HG02798 (cell line): ENCODE measurements at regions not wholly inside any gene's neighbourhood (a gene's known extent, or its start where the extent isn't known, plus 50 kb on each side); places are given as distances from the start of the nearest gene placed in this dataset.

Experiments used
- ATAC-seq: cut with Tn5 transposase; IDR thresholded peaks from one replicate; pipeline ENCODE4 v1.9.1; 2021; ENCODE audit warnings: mild to moderate bottlenecking; ENCODE audit not compliant: unreplicated experiment, poor library complexity

DNA sequence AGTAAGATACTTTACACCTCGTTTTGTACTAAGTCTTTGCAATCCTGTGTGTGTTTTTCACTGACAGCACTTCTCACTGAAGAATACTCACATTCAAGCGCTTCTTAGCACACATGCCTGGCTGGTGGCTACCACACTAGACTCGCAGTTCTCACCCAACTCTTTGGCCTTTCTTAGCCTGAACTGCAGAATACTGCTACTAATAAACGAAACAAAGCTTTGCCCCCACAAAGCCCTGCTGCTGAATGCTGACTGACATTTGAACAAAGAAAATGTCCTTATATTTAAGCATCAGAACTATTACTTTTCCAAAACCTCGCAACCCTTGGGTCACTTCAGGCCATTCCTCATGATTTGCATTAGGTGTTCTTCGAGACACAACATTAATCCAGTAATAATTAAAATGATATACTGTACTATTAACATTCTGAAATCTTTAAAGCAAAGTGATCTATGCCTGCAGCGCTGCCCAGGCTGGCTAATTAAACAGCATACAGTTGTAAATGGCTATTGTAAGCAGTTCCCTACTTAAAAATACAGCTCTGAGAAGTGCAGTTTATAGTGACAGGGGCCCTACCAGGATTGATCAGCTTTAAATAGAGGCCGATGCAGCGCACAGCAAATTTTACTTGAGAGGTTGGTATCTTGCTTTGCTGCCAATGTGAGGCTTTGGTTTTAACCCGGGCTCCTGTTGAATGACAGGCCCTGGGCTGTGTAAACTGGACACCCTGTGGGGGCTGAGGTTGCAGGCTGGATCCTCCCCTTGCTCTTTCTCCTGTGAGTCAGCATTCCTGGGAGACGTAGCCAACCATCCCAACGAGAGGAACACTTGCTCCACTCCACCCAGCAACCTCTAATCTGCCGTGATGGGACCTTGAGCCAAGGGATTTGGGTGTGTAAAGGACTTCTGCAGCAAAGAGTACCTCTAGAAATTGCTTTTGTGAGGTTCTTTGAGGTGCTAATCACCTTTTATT is 899.0 kb downstream of the TFAP2A start:
- ATAC-seq: no peak

DNA sequence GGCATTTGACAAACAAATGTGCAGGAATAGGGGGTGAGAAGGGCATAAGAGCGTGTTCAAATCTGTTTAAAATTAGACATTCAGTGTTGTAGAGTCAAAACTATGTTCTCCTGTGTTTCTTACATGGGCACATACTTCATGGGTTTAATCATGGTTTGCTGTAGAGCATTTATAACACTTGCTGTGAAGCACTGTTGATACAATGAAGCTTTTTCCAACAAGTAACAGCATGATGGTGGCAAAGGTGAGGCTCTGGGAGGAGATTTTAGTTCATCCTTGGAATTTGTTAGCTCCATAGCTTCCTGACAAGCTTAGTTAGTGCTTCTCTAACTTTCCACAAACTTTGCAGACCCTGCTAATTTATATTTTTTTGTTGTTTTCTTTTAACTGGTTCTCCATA is 900.7 kb downstream of the TFAP2A start:
- ATAC-seq: no peak

DNA sequence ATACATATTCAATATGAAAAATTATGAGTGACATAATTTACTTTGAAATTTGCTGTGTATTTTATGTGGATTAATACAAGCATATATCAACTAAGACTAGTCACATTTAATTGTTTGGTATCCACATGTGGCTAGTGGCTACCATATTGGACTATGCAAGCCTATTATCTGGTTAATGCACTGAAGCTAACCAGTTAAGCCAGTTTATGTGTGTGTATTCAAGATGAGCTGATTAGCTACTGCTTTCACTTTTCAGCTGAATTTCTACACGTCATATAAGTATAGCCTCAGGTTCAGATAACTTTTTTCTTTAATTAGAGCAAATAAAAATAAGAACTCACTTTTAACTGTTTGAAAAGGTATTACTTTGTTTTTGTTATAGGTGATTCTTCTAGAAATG is 903.7 kb downstream of the TFAP2A start:
- ATAC-seq: no peak

DNA sequence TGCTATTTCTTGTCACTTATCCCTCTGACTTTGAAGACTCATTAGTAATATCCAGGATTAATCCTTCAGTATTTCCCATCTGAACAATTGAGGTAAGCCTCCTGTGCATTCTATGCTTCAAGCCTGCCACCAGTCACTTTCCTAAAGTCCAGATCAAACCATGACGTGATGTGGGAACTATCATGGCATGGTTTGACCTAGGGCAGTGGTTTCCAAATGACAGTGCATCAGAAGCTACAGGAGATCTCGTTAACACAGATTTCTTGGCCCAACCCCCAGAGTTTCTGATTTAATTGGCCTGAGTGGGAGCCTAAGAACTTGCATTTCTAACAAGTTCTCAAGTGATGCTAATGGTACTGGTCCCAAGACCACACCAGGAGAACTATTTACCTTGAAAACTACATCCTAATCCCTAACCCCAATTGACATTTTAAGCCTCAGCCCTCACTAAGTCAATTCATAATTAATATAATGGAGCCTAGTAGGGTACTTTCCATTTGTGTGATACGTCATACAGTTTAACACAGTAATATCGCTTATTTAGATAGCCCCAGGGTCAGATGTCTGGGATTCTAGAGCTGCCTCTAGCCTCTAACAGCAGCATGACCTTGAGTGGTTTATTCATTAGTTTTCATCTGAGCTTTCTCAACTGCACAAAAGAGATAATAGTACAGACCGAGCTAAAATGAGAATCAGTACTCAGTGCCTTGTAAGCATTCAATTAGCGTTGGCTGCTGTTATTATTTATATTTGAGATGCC is 907.6 kb downstream of the TFAP2A start:
- ATAC-seq: no peak

DNA sequence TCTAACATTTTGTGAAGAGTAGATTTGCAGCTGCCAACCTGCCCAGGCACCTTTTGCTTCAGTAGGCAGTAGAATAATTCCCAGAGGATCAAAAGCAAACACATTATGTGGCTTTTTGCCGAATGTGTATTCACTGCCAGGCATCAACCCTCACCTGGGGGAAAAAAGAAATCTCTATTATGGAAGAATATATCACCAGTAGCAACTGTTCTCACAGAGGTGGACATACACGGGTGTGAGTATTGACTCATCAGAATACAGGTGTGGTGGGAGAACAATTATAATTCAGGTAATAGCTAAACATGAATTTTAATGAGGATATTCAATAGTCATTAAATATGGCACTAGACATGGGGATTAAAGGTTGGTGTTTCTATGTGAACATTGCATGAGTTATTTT is 910.7 kb downstream of the TFAP2A start:
- no peak for ATAC-seq

DNA sequence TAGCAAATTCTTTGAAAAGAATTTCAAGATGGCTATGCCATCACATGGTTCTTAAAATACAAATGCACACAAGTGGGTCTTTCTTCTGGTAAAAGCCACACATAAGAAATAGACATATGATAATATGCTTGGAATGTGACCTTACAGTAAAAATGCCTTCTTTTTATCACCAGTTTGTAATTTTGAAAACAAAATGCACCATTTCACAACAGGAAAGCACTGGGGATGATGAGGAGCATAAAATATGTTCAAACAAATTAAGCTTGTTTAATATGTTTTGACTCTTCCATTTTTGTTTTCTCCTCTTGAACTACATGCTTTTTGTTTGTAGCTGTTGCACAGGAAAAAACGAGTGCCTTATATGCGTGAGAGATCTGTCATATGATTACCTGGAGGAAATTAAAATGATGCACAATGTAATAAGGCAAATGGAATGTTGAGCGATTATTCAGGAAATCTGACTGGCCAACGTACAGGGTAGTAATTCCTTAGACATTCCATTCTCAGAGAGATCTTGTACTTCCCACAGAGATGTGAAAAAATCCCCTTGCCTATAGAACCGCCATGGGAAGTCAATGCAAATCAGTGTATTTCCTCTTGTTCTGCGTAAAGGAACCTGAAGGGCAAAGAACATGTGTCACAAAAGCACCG is 911.6 kb downstream of the TFAP2A start:
- ATAC-seq: no peak

DNA sequence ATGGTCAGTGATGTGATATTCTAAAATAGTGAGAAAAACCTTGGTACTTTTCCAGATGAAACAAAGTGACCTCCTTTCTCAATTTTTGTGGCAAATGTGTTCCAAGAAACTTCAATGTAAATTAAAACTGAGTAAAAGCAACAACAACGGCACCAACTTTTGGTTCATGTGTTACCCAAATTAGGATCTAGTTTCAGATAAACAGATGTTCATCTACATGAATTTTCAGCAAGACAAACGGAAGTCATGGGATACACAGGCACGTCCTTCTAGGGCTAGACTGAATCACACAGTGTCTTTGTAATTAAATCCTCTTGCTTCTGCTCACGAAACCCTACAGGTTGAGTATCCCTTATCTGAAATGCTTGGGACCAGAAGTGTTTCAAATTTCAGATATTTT is 915.2 kb downstream of the TFAP2A start:
- no peak for ATAC-seq

DNA sequence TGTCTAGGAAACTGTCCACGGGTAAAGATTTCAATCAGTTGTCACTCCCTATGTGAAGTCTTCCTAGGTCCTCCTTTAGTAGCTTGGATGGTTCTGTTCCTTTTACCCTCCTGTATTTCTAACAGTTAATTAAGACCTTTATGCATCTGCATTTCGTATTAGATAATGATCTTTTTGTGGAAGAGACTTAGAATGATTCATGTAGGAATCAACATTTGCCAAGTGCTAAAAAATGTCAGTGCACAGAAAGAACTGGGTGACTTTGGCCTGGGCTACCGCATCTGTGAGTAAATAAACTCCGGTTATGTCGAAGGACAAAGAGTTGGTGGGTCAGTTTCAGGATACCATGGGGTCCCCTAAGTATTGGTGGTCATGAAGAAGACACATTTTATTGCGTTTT is 918.0 kb downstream of the TFAP2A start:
- ATAC-seq: no peak

DNA sequence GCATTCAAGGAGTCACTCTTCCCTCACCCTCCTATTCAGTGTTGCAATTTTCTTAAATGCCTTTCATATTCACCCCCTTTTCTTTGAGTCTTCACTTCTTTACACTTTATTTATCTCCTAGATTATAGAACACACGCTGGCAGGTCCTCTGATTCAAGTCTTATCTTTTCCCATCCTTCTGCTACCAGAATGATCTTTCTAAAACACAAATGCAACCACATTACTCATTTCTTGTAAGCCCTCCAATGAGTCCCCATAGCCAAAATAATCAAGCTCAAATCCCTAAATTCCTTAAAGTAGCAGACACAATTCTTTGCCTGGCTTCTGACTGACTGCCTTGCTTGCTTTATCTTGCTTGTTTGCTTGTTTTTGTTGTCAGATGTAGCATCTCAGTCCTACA is 920.0 kb downstream of the TFAP2A start:
- ATAC-seq: no peak

DNA sequence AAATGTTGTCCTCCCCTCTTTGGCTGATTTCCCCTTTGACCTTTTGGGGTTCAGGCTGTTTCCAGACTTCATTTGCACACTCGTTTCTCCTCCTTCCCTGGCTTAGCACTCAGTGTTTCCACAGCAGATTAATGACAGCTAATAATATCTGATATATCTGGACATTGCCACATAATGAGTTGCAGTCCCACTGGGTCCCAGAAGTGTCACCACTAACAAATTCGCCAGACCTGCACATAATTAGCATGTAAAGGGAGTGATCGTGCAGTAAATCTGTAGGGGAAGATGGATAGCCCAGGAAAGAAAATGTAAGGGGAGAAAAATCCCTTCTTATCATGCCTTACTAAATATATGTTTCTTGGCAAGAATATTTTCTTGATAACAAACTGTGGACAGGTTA is 922.1 kb downstream of the TFAP2A start:
- ATAC-seq: no peak

DNA sequence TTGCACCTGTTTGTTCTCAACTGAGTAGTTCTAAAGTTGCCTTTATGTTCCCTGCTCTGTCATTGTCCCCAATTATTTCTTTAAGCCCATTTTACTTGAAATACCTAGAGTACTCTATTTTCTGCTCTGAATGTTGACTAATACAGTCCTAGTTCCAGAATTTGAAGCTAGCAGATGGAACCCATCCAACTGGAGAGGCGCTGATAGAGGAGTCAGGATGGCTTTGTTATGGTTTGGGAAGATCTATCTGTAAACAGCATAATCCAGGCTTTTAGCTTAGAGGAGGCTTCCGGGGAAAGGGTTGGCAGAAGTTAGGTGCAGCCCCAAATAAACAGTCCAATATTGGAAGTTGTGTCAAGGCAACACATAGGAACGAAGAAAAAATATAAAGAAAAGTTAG is 927.7 kb downstream of the TFAP2A start:
- ATAC-seq: no peak

DNA sequence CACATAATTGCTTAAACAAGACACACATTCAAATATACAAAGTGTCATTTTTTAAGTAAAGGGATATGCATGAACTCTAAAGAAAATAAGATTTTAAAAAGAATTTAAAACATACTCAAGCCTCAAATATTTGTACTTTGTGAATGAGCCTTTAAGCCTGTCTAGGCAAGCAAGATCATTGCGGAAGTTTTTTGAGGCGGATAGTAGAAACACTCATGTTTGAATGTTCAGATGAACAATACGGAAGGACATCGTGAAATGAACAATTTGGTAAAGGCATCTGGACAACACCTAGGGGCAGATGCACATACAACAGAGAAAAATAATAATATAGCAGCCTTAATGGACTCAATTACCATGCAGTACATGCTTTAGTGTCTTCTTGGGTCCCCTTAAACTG is 928.9 kb downstream of the TFAP2A start:
- no peak for ATAC-seq

DNA sequence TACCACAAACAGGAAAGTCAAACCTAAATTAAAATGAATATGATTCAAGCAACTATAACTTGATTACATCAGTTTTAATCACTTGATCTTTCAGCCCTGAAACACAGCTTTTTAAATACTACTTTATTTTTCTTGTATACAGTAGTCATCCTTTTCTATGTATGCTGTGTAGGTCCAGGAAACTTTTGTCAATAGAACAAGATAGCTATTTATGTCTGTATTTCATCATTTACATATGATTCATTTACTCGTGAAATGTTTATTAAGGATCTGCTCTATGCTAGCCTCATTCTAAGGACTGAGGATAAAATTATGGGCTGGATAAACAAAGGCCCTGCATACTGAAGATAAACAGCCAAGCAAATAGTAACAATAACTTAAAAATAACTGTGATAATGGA is 930.2 kb downstream of the TFAP2A start:
- no peak for ATAC-seq

DNA sequence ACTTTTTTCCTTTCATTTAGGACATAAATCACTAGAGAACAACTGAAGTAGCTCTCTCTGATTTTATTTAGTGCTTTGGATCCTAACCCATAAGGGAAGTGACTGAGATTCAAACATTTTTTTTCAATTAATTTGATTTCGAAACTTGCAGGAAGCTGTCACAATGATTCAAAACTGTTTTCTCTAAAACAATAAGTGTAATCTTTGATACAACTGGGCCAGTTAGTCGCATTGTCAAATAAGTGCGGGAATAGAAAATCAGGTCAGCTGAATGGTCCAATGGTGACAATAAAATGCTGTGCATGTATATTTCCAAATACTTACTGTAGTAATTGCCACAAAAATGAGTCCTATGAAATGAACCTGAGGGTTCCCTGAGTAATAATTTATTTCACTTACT is 930.8 kb downstream of the TFAP2A start:
- ATAC-seq: no peak

DNA sequence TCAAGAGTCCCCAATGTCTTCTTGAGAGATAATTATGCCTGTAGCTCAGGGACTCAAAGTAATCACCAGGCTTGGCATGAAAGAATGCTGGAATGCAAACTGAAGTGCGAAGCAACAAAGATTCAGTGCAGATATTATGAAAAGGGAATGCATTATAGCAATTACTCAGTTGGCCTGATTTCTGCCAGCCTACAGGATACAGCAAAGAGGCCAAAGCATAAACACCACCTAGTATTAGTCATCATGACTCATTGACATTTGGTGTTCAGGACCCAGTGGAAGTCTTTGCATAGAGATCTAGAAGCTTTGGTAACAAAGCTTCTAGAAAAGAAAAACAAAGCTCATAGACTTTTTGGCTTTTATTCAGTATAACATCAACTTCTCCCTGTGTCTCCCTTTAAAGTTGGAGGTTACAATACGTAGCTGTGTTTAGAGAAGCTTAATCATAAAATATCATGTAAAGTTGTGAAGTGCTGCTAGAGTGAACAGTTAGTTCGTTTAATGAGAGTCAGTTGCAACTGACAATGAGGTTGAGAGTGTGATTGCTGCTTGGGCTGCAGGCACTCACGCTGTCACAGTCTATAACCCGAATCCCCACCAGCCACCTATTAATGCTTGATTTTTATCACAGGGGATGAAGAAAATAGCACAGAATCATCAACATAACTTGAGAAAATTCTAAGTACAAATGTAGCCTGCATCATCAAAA is 932.7 kb downstream of the TFAP2A start:
- no peak for ATAC-seq

DNA sequence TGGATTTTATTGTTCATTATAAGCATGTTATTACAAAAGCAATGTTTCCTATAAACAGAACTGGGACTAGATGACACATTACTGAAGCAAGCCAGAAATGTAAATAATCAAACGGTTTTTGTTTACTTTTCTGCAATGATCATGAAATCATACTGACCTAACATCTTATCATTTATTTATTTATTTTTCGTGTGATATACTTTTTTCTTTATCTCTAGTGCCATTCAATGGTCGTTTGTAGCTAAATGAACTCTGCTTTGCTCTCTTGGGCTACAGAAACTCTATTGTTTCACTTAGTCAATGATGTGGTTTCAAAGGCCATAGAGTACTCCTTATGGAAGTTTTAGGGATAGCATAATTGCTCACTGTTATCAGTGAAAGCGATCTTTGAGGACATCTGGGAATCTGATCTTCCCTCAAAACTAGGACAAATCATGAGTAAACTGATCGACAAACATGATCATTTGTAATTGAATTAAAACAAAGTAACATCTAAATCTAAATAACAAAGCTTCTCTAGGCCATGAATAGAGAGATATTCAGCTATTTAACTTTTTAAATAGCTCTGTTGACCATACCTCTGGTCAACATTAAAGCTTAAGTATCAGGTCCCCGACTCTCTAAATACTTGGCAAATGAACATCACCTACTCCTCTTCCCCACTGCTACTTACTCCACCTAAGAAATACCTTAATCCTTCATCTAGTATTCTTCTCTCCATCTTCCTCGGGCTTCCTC is 933.4 kb downstream of the TFAP2A start:
- ATAC-seq: no peak

DNA sequence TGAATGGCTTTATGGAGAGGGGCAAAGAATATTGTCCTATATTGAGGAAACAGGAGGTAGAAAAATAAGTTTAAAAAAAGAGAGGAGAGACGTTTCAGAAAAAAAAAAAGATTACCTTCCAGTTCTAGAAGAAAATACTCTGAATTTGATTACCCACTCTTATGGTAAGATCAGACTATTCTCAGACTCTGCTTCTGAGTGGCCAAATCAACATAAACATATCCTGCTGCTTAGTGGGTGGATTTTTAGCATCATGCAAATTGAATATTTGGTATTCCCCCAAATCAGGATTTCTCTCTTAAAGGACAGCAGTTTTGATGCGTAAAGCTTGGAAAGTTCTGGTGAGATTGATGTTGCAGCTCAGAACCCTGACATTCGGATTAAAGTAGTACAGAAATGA is 946.6 kb downstream of the TFAP2A start:
- no peak for ATAC-seq

DNA sequence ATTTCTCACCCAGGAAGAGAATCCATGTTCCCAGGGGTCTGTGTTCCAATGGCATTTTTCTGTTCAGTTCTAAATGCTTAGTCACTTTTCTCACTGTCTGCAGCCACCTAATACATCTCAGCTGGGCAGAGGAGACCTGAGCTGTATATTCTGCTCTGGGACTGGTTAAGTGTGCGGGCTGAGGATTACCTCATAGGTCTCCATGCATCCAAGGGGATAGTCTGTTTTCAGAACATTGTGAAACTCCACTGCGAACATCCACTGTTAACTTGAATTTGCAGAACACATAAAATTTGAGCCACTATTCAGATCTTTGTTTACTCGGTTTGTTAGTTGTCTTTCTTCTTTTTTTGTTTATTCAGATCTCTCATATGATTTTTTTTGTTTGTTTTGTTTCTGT is 947.1 kb downstream of the TFAP2A start:
- no peak for ATAC-seq

DNA sequence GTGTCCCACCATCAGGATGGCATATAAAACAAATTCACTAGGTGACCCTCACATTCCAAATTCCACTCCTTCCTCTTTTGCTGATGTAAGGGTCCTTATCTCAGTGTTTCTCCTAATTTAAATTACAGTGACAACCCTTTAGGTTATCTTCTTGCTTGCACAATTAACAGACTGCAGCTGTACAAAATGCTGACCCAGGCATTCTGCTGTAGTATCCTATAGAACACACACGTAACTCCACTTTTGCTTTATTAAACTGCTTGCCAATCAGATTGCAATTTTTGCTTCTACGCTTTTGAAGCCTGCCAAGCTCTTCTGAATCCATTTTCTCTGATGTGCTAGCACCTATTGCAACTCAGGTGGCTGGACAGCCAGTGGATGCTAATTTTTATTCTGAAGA is 950.3 kb downstream of the TFAP2A start:
- ATAC-seq: no peak

DNA sequence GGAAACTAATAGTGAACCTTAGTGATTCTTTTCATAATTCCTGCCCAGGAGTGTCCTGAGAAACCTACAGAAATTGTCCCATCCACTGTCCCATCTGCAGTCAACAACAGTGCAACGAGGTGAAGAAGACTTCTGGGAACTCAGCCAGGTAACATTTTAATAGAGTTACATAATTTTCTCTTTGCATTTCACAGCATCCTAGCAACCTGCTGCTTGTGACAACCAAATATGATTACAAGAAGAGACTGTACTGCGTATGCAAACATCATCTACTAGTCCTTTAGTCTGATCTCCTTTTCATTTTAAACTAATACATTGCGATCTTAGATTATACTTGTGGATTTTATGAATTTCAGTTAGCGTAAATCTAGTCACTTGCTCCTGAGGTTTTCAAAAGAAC is 951.6 kb downstream of the TFAP2A start:
- no peak for ATAC-seq
